Superior temporal gyrus (tissue), 1 donor: ENCODE measurements at regions not wholly inside any gene's neighbourhood (a gene's known extent, or its start where the extent isn't known, plus 50 kb on each side); places are given as distances from the start of the nearest gene placed in this dataset.
"Not testable (repeated sequence)": the region's sequence is repeated elsewhere in the genome, so short reads cannot be mapped to it uniquely, and the experiment has no call there.

Experiments
- DNase-seq: peaks from one replicate; pipeline ENCODE4 v3.0.0-alpha.2; 2016; ENCODE audit errors: extremely low spot score

- no peak for DNase-seq
Measured at GRCh38 chr7:68888971-68889385, 709.3 kb upstream of the AUTS2 start.

DNA sequence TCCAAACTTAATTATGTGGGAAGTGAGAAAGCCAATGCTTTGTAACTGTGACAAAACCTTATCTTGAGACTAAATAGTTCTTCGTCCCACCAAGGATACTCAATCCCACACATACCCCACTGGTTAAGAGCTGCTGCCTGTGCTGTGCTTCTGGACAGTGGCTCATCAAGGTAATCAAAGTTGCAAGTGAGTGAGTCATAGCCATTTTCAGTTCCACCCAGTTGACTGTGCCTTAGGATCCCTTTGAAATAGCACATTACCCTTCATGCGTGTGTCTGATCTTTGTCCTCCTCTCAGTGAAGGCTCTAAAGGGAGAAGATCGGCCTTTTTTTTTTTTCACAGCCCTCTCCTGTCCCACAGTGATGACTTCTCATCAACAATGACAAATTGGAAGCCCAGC, 706.0 kb upstream of the AUTS2 start:
- no peak for DNase-seq

DNA sequence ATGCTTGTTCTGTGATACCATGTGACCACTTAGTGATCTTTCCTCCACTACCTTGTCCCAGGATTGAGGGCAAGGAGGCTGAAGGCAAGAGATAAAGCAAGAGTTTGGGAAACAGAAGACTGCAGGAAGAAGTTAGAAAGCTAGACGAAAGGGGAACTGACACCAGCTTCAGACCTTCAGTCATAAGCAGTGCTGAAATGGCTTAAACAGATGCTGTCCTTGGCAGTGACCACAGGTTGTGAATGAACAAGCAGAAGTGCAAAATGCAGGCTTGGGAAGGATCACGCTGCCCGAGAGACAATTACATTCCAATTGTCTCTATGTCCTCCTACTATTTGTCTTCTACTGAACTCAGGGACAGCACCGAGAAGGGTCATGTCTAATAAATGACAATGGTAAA, 704.9 kb upstream of the AUTS2 start:
- DNase-seq = no peak

- not testable (repeated sequence) for DNase-seq
Measured at GRCh38 chr7:68899156-68899555, 699.1 kb upstream of the AUTS2 start.

- no peak for DNase-seq
Measured at GRCh38 chr7:68900096-68900495, 698.2 kb upstream of the AUTS2 start.

- no peak for DNase-seq
Measured at GRCh38 chr7:68904630-68905029, 693.6 kb upstream of the AUTS2 start.

- no peak for DNase-seq
Measured at GRCh38 chr7:68911754-68912153, 686.5 kb upstream of the AUTS2 start.

DNA sequence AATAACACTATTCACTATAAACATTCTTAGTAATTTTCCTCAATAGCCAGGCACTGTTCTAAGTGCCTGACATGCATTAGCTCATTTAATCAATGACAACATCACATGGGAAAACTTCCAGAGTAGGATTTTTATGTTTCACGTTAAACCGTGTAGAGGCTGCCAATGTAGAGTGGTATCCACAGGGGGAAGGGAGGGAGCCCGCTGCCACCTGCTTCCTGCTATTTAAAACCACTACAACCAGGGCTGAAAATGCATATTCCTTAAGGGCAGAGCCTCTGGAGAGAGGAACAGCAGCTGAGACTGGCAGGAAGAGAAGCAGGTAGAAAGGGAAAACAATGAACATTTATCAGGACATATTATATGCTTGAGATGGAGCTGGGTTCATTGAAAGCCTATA, 684.3 kb upstream of the AUTS2 start:
- no peak for DNase-seq

DNA sequence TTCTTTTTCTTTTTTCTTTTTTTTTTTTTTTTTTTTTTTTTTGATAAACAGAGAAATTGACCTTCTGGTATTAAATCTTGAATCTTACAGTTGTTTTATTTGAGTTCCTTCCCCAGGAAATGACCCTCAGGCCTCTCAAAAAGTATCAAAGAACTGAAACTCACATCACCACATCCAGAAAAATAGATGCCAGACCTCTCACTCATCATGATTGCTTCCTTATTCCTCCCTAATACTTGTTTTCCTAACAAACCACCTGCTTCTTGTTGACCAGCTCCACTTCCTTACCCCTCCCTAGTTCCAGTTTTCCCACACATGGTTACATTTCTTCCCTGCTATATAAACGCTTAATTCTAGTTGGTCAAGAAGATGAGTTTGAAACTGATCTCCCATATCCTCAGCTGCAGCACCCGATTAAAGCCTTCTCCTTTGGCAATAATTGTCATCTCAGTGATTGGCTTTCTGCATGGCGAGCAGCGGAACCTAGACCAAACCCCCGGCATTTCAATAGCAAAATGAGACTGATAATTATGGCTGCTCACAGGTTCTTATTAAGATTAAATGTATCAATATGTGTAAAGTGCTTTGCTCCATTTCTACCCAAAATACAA, 681.1 kb upstream of the AUTS2 start:
- DNase-seq = no peak

DNA sequence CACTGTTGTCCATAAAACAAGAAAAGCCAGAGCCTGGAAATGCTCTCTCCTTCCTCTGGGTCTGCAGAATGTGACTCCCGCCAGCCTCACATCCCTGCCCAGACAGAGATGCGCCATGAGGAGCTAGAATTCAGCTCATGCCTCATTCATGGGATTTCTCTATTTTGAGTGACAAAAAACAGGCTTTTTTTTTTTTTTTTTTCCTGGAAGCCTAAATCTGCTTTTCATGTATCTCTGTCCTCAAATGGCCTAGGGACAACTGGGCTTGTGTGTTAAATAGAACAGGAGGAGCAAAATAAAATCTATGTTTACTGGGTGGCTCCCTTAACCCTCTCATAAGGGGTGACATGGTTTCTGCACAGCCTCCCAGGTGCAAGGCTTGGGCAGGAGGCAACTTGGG, 679.7 kb upstream of the AUTS2 start:
- no peak for DNase-seq

DNA sequence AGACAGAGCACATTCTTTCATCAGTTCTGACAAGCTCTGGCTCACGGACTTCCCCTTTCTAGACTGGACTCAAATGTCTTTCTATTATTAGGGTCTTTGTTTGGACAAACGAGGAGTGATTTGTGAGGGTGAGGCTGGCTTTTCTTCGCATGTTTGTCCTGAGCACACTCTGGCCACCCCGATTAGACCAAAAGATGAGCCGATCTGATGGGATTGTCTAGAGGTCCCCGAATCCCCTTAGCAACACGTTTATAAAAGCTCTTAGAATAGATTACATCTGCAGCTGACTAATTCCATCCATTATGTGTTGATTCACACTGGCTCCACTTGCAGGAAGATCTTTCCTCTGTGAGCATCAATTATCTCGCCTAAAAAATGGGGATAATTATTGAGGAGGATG, 675.4 kb upstream of the AUTS2 start:
- no peak for DNase-seq

GRCh38 chr7:68925241-68925640, 673.0 kb upstream of the AUTS2 start:
- DNase-seq = no peak

DNA sequence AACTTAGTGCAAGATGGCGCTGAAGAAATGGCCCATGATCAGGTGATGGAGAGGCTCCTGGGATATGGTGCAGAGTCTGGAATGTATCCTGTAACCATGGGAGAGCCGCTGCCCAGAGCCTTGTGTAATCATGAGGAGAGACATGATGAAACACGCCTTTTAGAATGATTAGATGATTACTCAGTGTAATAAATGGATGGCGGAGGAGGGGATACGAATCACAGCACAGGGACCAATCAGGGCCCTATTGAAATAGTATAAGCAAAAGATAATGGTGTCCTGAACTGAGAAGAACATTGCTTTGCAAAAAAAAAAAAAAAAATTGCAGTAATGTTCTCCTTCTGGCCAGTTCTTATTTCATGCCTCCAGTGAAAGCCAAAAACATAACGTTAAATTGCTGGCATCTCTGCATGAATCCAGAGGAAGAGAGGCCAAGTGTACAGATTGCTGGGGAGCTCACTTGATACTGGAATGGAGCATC, 668.5 kb upstream of the AUTS2 start:
- DNase-seq = no peak

DNA sequence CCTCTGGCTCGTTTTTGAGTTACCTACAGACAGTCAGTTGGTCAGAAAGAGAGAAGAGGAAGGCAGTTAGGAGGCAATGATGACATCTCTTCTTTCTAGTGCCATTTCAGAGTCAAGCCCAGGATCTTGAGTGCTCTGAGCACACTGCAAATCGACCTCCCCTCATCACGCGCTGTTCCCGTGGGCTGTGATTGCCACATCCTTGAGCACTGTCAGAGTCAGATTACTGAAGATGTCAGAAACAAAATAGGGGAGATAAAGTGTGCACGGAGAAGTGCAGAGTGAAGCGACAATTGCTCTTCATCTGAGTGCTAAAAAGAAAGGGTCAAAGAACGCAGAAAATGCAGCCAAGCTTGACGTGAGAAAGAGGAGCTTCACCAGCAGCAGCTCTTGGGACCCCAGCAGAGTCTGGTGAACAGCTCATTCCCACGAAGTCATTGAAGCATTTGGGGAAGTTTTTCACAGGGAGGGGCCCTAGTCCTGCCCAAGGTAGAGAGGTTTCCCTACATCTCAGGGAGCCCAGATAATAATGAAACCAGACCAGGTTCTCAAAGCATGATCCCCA, 661.7 kb upstream of the AUTS2 start:
- no peak for DNase-seq

GRCh38 chr7:68938151-68938550, 660.1 kb upstream of the AUTS2 start:
- DNase-seq = no peak

DNA sequence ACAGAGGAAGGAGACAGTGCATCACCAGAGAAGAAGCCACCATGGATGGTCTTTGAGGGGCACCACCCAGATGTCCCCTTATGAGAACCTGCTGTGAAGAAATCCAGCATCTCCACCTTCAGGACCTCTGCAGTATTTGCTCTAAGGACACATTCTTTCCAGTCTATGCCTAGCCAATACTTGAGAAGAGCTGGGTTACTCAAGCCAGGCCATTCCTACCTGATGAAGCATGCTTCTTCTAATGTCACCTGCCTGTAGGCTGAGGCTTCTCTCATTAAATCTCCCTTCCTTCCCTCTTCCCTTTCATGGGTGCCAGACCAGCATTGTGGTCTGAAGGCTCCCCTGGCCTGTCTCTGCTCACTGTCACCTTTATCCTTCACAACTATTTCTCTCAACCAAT, 654.5 kb upstream of the AUTS2 start:
- no peak for DNase-seq

DNA sequence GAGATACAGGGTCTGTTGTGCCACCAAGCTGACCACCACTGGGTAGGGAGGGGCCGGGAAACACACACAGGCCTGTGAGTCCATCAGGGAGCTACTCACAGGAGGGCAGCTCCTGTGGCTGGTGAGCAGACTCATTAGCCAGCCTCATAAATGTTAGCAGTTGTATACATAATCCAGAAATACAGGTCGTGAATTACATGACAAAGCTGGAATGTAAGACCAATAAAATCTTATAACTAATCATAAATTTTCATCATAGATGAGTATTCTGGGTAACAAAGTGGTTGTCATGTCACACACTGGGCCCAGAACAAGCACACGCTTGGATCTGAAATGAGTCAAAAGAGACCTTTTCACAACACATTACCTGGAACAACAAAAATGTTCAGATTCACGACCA, 642.6 kb upstream of the AUTS2 start:
- no peak for DNase-seq

- DNase-seq = no peak
Measured at GRCh38 chr7:68958571-68958970, 639.7 kb upstream of the AUTS2 start.

DNA sequence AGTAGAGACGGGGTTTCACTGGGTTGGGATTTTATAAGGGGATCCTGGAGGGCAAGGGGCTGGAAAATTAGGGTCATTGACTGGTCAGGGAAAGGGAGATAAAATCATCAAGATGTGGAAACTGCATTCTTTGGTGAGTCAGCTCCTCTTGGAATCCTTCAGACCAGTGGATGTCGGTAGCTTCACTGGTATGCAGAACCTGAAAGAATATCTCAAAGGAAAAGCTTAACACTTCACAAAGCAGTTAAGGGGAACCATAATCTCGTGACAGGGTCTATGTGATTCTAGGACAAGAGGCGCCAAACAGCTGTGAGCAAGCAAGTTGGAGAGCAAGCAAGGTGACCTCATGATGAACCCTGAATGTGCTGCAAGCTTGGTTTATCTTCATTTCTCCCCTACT, 634.7 kb upstream of the AUTS2 start:
- DNase-seq = no peak

DNA sequence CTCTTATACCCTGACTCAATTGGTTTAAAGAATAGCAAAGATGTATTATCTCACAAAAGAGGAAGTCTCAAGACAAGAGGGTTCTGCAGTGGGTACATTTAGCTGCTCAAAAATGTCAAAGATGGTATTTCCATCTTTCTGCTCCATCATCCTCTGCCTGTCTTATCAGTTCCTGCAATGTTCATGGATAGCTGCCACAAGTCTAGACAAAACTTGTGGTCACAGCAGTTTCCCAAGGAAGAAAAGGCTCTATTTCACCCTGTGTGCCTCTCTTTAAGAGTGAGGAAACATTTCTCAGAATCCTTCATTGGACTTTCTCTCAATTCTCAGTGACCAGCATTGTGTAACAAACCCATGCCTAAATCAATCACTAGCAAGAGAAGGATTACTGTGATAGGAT, 634.2 kb upstream of the AUTS2 start:
- DNase-seq = no peak

- no peak for DNase-seq
Measured at GRCh38 chr7:68965351-68965750, 632.9 kb upstream of the AUTS2 start.

GRCh38 chr7:68967598-68967997, 630.7 kb upstream of the AUTS2 start:
- no peak for DNase-seq

DNA sequence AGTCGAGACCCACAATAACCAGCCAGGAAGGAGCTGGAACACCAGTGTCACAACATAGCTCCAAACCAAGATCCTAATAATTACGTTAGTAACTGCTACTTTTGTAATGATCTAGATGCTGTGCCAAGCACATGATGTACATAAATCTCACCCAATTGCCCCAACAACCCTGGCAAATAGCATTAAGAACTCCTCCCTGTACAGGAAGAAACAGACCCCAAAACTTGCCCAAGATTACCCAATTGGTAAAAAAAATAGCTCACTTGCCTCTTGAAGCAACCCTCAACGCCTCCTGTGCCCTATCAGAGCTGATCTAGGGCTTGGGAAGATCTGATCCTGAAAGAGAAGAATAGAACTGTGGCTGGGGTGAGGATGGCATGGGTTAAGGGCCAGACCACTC, 628.7 kb upstream of the AUTS2 start:
- DNase-seq = no peak
